Brain microvascular endothelial cell (primary cell): ENCODE measurements at regions not wholly inside any gene's neighbourhood (a gene's known extent, or its start where the extent isn't known, plus 50 kb on each side); places are given as distances from the start of the nearest gene placed in this dataset.

Source experiments
- DNase-seq: peaks from one replicate; pipeline ENCODE4 v3.0.0-alpha.2; 2020
- H3K27ac ChIP-seq: fragments of 250-450 bp; sonication (Bioruptor Pico); 2 replicates; pipeline ENCODE4 v1.5.1; 2020; ENCODE audit warnings: mild to moderate bottlenecking, moderate library complexity
- H3K27me3 ChIP-seq: fragments of 250-450 bp; sonication (Bioruptor Pico); replicated peaks from 2 replicates; pipeline ENCODE4 v1.5.1; 2020; ENCODE audit warnings: mild to moderate bottlenecking
- H3K36me3 ChIP-seq: fragments of 250-450 bp; sonication (Bioruptor Pico); replicated peaks from 2 replicates; pipeline ENCODE4 v1.5.1; 2020; ENCODE audit warnings: mild to moderate bottlenecking
- H3K4me3 ChIP-seq: 2 replicates; pipeline ENCODE4 v1.5.1; 2011; ENCODE audit warnings: low read depth, mild to moderate bottlenecking, control low read depth, low read length, moderate library complexity
- CTCF ChIP-seq: IDR thresholded peaks from 2 replicates; pipeline ENCODE4 v1.5.1; 2011; ENCODE audit warnings: low read depth, mild to moderate bottlenecking, moderate library complexity, low read length, control low read depth, inconsistent platforms; ENCODE audit errors: missing control alignments
- in situ Hi-C: cut with HindIII; loops from 2 replicates; pipeline ENCODE4 v1.10.0; 2017; ENCODE audit warnings: low sequenced_read_pairs, low pct_ligation_motif_present

- DNase-seq, result no peak
- no peak for TF ChIP-seq CTCF
- Histone ChIP-seq H3K27ac (no peak overlapping the region), H3K36me3 (no peaks in the 10 kb centered on the region), H3K4me3 (no peak overlapping the region), H3K27me3 (no peaks in the 10 kb centered on the region)
- in situ Hi-C loops, result no loop called here
These were observed 83.2 kb upstream of the HNF1B start for GRCh38 chr17:37827905-37828650.

GRCh38 chr17:37826497-37827430 lies 81.9 kb upstream of the HNF1B start:
- Histone ChIP-seq H3K27ac (no peak overlapping the region), H3K4me3 (no peak overlapping the region), H3K27me3 (no peaks in the 10 kb centered on the region), H3K36me3 (no peaks in the 10 kb centered on the region)
- TF ChIP-seq CTCF, result no peak
- no peak for DNase-seq
- in situ Hi-C loops, result no loop called here

GRCh38 chr17:37825851-37826250 lies 81.0 kb upstream of the HNF1B start:
- Histone ChIP-seq H3K27ac (no peak overlapping the region), H3K36me3 (no peaks in the 10 kb centered on the region), H3K27me3 (no peaks in the 10 kb centered on the region), H3K4me3 (no peak overlapping the region)
- no peak for DNase-seq
- no peak for TF ChIP-seq CTCF
- in situ Hi-C loops, result no loop called here

- TF ChIP-seq CTCF, result no peak
- Histone ChIP-seq H3K27ac (no peak overlapping the region), H3K36me3 (no peaks in the 10 kb centered on the region), H3K27me3 (no peaks in the 10 kb centered on the region), H3K4me3 (no peak overlapping the region)
- peak; percentile 77 for DNase-seq
- in situ Hi-C loops, result no loop called here
These were observed 80.0 kb upstream of the HNF1B start for GRCh38 chr17:37824534-37825485.

GRCh38 chr17:37823996-37824395 lies 79.1 kb upstream of the HNF1B start:
- Histone ChIP-seq H3K27me3 (no peaks in the 10 kb centered on the region), H3K27ac (no peak overlapping the region), H3K4me3 (no peak overlapping the region), H3K36me3 (no peaks in the 10 kb centered on the region)
- TF ChIP-seq CTCF, result no peak
- no peak for DNase-seq
- in situ Hi-C loops, result no loop called here
